HEK293 (cell line): ENCODE measurements at regions not wholly inside any gene's neighbourhood (a gene's known extent, or its start where the extent isn't known, plus 50 kb on each side); places are given as distances from the start of the nearest gene placed in this dataset.

Experiments used
- CTCF ChIA-PET: fragments of 350-600 bp; formaldehyde crosslinking; extraction: SDS; loops from one replicate; lab custom pipeline; 2021; ENCODE audit warnings: antibody characterized with exemption; lab: Yijun Ruan, JAX
- POLR2A ChIA-PET: fragments of 300-600 bp; formaldehyde crosslinking; extraction: SDS; loops from one replicate; lab custom pipeline; 2020; ENCODE audit warnings: antibody characterized with exemption, inconsistent platforms; lab: Yijun Ruan, JAX
- H3K27ac ChIP-seq: fragments of 200-500 bp; sonication (Bioruptor generic); 2 replicates; pipeline ENCODE4 v1.5.1; 2014; ENCODE audit warnings: low read depth, low read length, control low read depth, inconsistent platforms; ENCODE audit errors: extremely low read depth
- H3K36me3 ChIP-seq, 2 experiments: fragments of 200-500 bp in 1 of 2; sonication (Bioruptor generic) in 1 of 2; 1 replicate in 1 of 2; 2 replicates in 1 of 2; pipeline ENCODE4 v1.5.1; 2014 to 2017; ENCODE audit warnings: inconsistent platforms in 2 of 2, low read length in 2 of 2; ENCODE audit not compliant: control insufficient read depth in 2 of 2, insufficient read depth in 1 of 2
- H3K4me1 ChIP-seq: fragments of 200-500 bp; sonication (Bioruptor generic); 2 replicates; pipeline ENCODE4 v1.5.1; 2014; ENCODE audit warnings: mild to moderate bottlenecking, low read length, inconsistent platforms; ENCODE audit not compliant: control insufficient read depth, insufficient read depth
- H3K4me3 ChIP-seq: 2 replicates; pipeline ENCODE4 v1.5.1; 2011; ENCODE audit warnings: low read depth, mild to moderate bottlenecking, control low read depth, low read length, moderate library complexity
- H3K9me3 ChIP-seq: fragments of 200-500 bp; sonication (Bioruptor generic); 2 replicates; pipeline ENCODE4 v1.5.1; 2014; ENCODE audit warnings: low read depth, low read length, inconsistent platforms; ENCODE audit not compliant: control insufficient read depth, insufficient read depth
- GFI1B ChIP-seq: fragments of 450-650 bp; formaldehyde crosslinking; IDR thresholded peaks from 2 replicates; pipeline ENCODE4 v1.5.1; 2016; ENCODE audit warnings: missing biosample characterization, missing genetic modification characterization
- SALL2 ChIP-seq: fragments of 450-650 bp; formaldehyde crosslinking; IDR thresholded peaks from 2 replicates; pipeline ENCODE4 v1.5.0; 2017; ENCODE audit warnings: missing biosample characterization, mild to moderate bottlenecking, missing genetic modification characterization, borderline replicate concordance
- SCRT1 ChIP-seq: fragments of 450-650 bp; formaldehyde crosslinking; IDR thresholded peaks from 2 replicates; pipeline ENCODE4 v1.5.1; 2016; ENCODE audit warnings: missing biosample characterization, missing genetic modification characterization, borderline replicate concordance
- YY1 ChIP-seq: fragments of 450-650 bp; formaldehyde crosslinking; IDR thresholded peaks from 2 replicates; pipeline ENCODE4 v1.5.1; 2018; ENCODE audit warnings: missing biosample characterization, missing genetic modification characterization
- ZNF112 ChIP-seq: fragments of 450-650 bp; formaldehyde crosslinking; IDR thresholded peaks from 2 replicates; pipeline ENCODE4 v1.5.0; 2017; ENCODE audit warnings: missing biosample characterization, missing genetic modification characterization
- ZNF133 ChIP-seq: fragments of 450-650 bp; formaldehyde crosslinking; IDR thresholded peaks from 2 replicates; pipeline ENCODE4 v1.5.1; 2016; ENCODE audit warnings: missing biosample characterization, missing genetic modification characterization
- ZNF16 ChIP-seq: fragments of 450-650 bp; formaldehyde crosslinking; IDR thresholded peaks from 2 replicates; pipeline ENCODE4 v1.5.1; 2016; ENCODE audit warnings: low read depth, missing biosample characterization, missing genetic modification characterization
- ZNF596 ChIP-seq: fragments of 450-650 bp; IDR thresholded peaks from 2 replicates; pipeline ENCODE4 v1.5.0; 2018; ENCODE audit warnings: missing biosample characterization, mild to moderate bottlenecking, missing genetic modification characterization, moderate library complexity
- ZNF600 ChIP-seq: fragments of 450-650 bp; formaldehyde crosslinking; IDR thresholded peaks from 2 replicates; pipeline ENCODE4 v1.5.1; 2016; ENCODE audit warnings: missing biosample characterization, missing genetic modification characterization
- ZNF610 ChIP-seq: fragments of 450-650 bp; formaldehyde crosslinking; IDR thresholded peaks from 2 replicates; pipeline ENCODE4 v1.5.1; 2016; ENCODE audit warnings: missing biosample characterization, missing genetic modification characterization, borderline replicate concordance
- ZNF837 ChIP-seq: fragments of 450-650 bp; formaldehyde crosslinking; IDR thresholded peaks from 2 replicates; pipeline ENCODE4 v1.5.1; 2016; ENCODE audit warnings: missing biosample characterization, missing genetic modification characterization
- TF ChIP-seq, protein P1 (sequence below): fragments of 450-650 bp; formaldehyde crosslinking; IDR thresholded peaks from 2 replicates; pipeline ENCODE4 v1.5.1; 2016; ENCODE audit warnings: missing biosample characterization, missing genetic modification characterization, borderline replicate concordance
- TF ChIP-seq, protein P2 (sequence below): fragments of 450-650 bp; formaldehyde crosslinking; IDR thresholded peaks from 2 replicates; pipeline ENCODE4 v1.5.1; 2016; ENCODE audit warnings: missing biosample characterization, missing genetic modification characterization
- TF ChIP-seq, protein P3 (sequence below): fragments of 450-650 bp; formaldehyde crosslinking; IDR thresholded peaks from 2 replicates; pipeline ENCODE4 v1.5.1; 2016; ENCODE audit warnings: missing biosample characterization, missing genetic modification characterization
- TF ChIP-seq, protein P4 (sequence below): fragments of 450-650 bp; formaldehyde crosslinking; IDR thresholded peaks from 2 replicates; pipeline ENCODE4 v1.5.1; 2016; ENCODE audit warnings: missing biosample characterization, missing genetic modification characterization
- TF ChIP-seq, protein P5 (sequence below): fragments of 450-650 bp; formaldehyde crosslinking; IDR thresholded peaks from 2 replicates; pipeline ENCODE4 v1.5.1; 2016; ENCODE audit warnings: missing biosample characterization, missing genetic modification characterization, borderline replicate concordance
- TF ChIP-seq, protein P6 (sequence below): fragments of 450-650 bp; formaldehyde crosslinking; IDR thresholded peaks from 2 replicates; pipeline ENCODE4 v1.5.1; 2017; ENCODE audit warnings: missing biosample characterization, missing genetic modification characterization

DNA sequence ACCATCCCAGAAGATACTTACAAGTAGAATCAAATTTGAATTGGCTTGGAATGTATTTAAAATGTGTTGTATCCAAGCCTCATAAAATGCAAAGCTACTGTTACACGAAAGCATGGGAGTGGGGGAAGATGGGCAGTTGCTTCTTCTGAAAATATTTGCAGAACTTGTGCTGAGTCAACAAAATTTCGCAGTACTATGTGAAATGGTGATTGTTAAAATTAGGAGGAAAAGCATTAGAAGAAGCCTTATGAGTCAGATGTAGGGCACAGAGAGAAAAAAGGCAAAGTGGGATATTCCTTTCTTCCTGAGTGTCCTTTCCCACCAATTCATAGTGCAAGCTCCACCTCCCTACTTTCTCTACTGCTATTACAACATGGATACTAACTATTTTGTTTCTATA is 332.7 kb downstream of the PRDM5 start:
- TF ChIP-seq ZNF133 (no peak), SALL2 (tag by site-specific recombination) (no peak), ZNF596 (no peak), ZNF600 (tag by site-specific recombination) (no peak), ZNF112 (tag by site-specific recombination) (no peak), ZNF16 (tag by site-specific recombination) (no peak), GFI1B (tag by site-specific recombination) (no peak), SCRT1 (no peak), ZNF837 (no peak), ZNF610 (tag by site-specific recombination) (no peak), YY1 (tag by site-specific recombination) (no peak)
- TF ChIP-seq, protein P1, sequence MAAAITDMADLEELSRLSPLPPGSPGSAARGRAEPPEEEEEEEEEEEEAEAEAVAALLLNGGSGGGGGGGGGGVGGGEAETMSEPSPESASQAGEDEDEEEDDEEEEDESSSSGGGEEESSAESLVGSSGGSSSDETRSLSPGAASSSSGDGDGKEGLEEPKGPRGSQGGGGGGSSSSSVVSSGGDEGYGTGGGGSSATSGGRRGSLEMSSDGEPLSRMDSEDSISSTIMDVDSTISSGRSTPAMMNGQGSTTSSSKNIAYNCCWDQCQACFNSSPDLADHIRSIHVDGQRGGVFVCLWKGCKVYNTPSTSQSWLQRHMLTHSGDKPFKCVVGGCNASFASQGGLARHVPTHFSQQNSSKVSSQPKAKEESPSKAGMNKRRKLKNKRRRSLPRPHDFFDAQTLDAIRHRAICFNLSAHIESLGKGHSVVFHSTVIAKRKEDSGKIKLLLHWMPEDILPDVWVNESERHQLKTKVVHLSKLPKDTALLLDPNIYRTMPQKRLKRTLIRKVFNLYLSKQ (tag by site-specific recombination), result no peak
- TF ChIP-seq, protein P2, sequence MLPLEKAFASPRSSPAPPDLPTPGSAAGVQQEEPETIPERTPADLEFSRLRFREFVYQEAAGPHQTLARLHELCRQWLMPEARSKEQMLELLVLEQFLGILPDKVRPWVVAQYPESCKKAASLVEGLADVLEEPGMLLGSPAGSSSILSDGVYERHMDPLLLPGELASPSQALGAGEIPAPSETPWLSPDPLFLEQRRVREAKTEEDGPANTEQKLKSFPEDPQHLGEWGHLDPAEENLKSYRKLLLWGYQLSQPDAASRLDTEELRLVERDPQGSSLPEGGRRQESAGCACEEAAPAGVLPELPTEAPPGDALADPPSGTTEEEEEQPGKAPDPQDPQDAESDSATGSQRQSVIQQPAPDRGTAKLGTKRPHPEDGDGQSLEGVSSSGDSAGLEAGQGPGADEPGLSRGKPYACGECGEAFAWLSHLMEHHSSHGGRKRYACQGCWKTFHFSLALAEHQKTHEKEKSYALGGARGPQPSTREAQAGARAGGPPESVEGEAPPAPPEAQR (tag by site-specific recombination), result no peak
- TF ChIP-seq, protein P3, sequence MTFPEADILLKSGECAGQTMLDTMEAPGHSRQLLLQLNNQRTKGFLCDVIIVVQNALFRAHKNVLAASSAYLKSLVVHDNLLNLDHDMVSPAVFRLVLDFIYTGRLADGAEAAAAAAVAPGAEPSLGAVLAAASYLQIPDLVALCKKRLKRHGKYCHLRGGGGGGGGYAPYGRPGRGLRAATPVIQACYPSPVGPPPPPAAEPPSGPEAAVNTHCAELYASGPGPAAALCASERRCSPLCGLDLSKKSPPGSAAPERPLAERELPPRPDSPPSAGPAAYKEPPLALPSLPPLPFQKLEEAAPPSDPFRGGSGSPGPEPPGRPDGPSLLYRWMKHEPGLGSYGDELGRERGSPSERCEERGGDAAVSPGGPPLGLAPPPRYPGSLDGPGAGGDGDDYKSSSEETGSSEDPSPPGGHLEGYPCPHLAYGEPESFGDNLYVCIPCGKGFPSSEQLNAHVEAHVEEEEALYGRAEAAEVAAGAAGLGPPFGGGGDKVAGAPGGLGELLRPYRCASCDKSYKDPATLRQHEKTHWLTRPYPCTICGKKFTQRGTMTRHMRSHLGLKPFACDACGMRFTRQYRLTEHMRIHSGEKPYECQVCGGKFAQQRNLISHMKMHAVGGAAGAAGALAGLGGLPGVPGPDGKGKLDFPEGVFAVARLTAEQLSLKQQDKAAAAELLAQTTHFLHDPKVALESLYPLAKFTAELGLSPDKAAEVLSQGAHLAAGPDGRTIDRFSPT (tag by site-specific recombination), result no peak
- TF ChIP-seq, protein P4, sequence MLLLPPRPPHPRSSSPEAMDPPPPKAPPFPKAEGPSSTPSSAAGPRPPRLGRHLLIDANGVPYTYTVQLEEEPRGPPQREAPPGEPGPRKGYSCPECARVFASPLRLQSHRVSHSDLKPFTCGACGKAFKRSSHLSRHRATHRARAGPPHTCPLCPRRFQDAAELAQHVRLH, result no peak
- TF ChIP-seq, protein P5, sequence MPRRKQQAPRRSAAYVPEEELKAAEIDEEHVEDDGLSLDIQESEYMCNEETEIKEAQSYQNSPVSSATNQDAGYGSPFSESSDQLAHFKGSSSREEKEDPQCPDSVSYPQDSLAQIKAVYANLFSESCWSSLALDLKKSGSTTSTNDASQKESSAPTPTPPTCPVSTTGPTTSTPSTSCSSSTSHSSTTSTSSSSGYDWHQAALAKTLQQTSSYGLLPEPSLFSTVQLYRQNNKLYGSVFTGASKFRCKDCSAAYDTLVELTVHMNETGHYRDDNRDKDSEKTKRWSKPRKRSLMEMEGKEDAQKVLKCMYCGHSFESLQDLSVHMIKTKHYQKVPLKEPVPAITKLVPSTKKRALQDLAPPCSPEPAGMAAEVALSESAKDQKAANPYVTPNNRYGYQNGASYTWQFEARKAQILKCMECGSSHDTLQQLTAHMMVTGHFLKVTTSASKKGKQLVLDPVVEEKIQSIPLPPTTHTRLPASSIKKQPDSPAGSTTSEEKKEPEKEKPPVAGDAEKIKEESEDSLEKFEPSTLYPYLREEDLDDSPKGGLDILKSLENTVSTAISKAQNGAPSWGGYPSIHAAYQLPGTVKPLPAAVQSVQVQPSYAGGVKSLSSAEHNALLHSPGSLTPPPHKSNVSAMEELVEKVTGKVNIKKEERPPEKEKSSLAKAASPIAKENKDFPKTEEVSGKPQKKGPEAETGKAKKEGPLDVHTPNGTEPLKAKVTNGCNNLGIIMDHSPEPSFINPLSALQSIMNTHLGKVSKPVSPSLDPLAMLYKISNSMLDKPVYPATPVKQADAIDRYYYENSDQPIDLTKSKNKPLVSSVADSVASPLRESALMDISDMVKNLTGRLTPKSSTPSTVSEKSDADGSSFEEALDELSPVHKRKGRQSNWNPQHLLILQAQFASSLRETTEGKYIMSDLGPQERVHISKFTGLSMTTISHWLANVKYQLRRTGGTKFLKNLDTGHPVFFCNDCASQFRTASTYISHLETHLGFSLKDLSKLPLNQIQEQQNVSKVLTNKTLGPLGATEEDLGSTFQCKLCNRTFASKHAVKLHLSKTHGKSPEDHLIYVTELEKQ (tag by site-specific recombination), result no peak
- TF ChIP-seq, protein P6, sequence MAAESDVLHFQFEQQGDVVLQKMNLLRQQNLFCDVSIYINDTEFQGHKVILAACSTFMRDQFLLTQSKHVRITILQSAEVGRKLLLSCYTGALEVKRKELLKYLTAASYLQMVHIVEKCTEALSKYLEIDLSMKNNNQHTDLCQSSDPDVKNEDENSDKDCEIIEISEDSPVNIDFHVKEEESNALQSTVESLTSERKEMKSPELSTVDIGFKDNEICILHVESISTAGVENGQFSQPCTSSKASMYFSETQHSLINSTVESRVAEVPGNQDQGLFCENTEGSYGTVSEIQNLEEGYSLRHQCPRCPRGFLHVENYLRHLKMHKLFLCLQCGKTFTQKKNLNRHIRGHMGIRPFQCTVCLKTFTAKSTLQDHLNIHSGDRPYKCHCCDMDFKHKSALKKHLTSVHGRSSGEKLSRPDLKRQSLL (tag by site-specific recombination), result no peak
- TF ChIP-seq, all 188 proteins: peak for 0
- Histone ChIP-seq H3K9me3 (no peaks in the 10 kb centered on the region), H3K4me3 (no peak overlapping the region), H3K4me1 (no peaks in the 10 kb centered on the region), H3K27ac (no peak overlapping the region), H3K36me3 (no peaks in the 10 kb centered on the region)
- ChIA-PET CTCF (interaction anchor here (0.6 to 1.0 kb wide), 2 partner anchors 8 to 13 kb away, joined by 3 read pairs; no protein-coding TSS in a partner anchor), POLR2A (no interaction called here)
